ENCODE measurements at regions not wholly inside any gene's neighbourhood (a gene's known extent, or its start where the extent isn't known, plus 50 kb on each side); places are given as distances from the start of the nearest gene placed in this dataset.

GRCh38 chr5:6309949-6310348 lies 68.4 kb downstream of the MED10 start:
- 66 to 68% methylated on average over 2 of the region's 2 CpGs for WGBS, 2 donors
- DNase-seq (ENCODE audit: low spot score in 2 of 2), result no peak
- Histone ChIP-seq H3K4me3 (no peak overlapping the region), H3K27me3 (no peaks in the 10 kb centered on the region), H3K9me3 (no peaks in the 10 kb centered on the region), H3K36me3 (peaks cover 0 to 5% (median 0%) of the 10 kb centered on the region in 3 donors), H3K27ac (no peak overlapping the region), H3K4me1 (no peaks in the 10 kb centered on the region)
- TF ChIP-seq CTCF (IDR thresholded peaks at IDR 0.05) (no peak), EP300 (IDR thresholded peaks at IDR 0.05) (no peak), POLR2A (IDR thresholded peaks at IDR 0.05) (no peak)

- no peaks in the 10 kb centered on the region for H3K9me3 ChIP-seq
- no peak for TF ChIP-seq CTCF (IDR thresholded peaks at IDR 0.05)
- no peak for TF ChIP-seq EP300 (IDR thresholded peaks at IDR 0.05)
- 90 to 92% methylated on average over 5 of the region's 5 CpGs for WGBS, 2 donors
- no peaks in the 10 kb centered on the region for H3K36me3 ChIP-seq
- H3K4me3 ChIP-seq, result no peak overlapping the region
- no peaks in the 10 kb centered on the region for H3K4me1 ChIP-seq
- H3K27ac ChIP-seq, result no peak overlapping the region
- no peaks in the 10 kb centered on the region for H3K27me3 ChIP-seq
- DNase-seq (ENCODE audit: low spot score in 2 of 2), result no peak
Measured at GRCh38 chr5:6308683-6309082, 69.7 kb downstream of the MED10 start.

- no peaks in the 10 kb centered on the region for H3K4me1 ChIP-seq
- TF ChIP-seq CTCF (IDR thresholded peaks at IDR 0.05) (no peak), EP300 (IDR thresholded peaks at IDR 0.05) (no peak), POLR2A (IDR thresholded peaks at IDR 0.05) (no peak)
- no peaks in the 10 kb centered on the region for H3K9me3 ChIP-seq
- H3K4me3 ChIP-seq, result no peak overlapping the region
- 69 to 76% methylated on average over 5 of the region's 5 CpGs for WGBS, 2 donors
- no peaks in the 10 kb centered on the region for H3K27me3 ChIP-seq
- no peak overlapping the region for H3K27ac ChIP-seq
- H3K36me3 ChIP-seq, result no peaks in the 10 kb centered on the region
- no peak for DNase-seq (ENCODE audit: low spot score in 2 of 2)
Measured at GRCh38 chr5:6307304-6307703, 71.0 kb downstream of the MED10 start.

GRCh38 chr5:6305853-6306252 lies 72.5 kb downstream of the MED10 start:
- no peak for DNase-seq (ENCODE audit: low spot score in 2 of 2)
- H3K4me1 ChIP-seq, result no peaks in the 10 kb centered on the region
- no peaks in the 10 kb centered on the region for H3K9me3 ChIP-seq
- no peak overlapping the region for H3K27ac ChIP-seq
- H3K36me3 ChIP-seq, result no peaks in the 10 kb centered on the region
- no peaks in the 10 kb centered on the region for H3K27me3 ChIP-seq
- TF ChIP-seq EP300 (IDR thresholded peaks at IDR 0.05), result no peak
- TF ChIP-seq POLR2A (IDR thresholded peaks at IDR 0.05), result no peak
- TF ChIP-seq CTCF (IDR thresholded peaks at IDR 0.05), result no peak
- 63 to 73% methylated on average over 6 of the region's 6 CpGs for WGBS, 2 donors
- no peak overlapping the region for H3K4me3 ChIP-seq

GRCh38 chr5:6302684-6303083 lies 75.7 kb downstream of the MED10 start:
- Histone ChIP-seq H3K9me3 (no peaks in the 10 kb centered on the region), H3K27me3 (no peaks in the 10 kb centered on the region), H3K36me3 (no peaks in the 10 kb centered on the region), H3K27ac (no peak overlapping the region), H3K4me1 (no peaks in the 10 kb centered on the region), H3K4me3 (no peak overlapping the region)
- 58 to 62% methylated on average over 5 of the region's 5 CpGs for WGBS, 2 donors
- no peak for TF ChIP-seq POLR2A (IDR thresholded peaks at IDR 0.05)
- TF ChIP-seq EP300 (IDR thresholded peaks at IDR 0.05), result no peak
- no peak for TF ChIP-seq CTCF (IDR thresholded peaks at IDR 0.05)
- DNase-seq (ENCODE audit: low spot score in 2 of 2), result no peak
